ENCODE measurements at regions not wholly inside any gene's neighbourhood (a gene's known extent, or its start where the extent isn't known, plus 50 kb on each side); places are given as distances from the start of the nearest gene placed in this dataset.

- TF ChIP-seq ZNF274 (IDR thresholded peaks at IDR 0.05; ENCODE audit: low read length) (no peak), ZNF274 (tag by site-specific recombination; IDR thresholded peaks at IDR 0.05; ENCODE audit: borderline replicate concordance) (no peak), ZBTB7A (tag by site-specific recombination; IDR thresholded peaks at IDR 0.05; ENCODE audit: low read depth) (no peak), ZNF530 (tag by site-specific recombination; IDR thresholded peaks at IDR 0.05; ENCODE audit: low read depth) (no peak), ZNF629 (tag by site-specific recombination; IDR thresholded peaks at IDR 0.05) (no peak), GFI1B (tag by site-specific recombination; IDR thresholded peaks at IDR 0.05) (no peak), KLF8 (tag by site-specific recombination; IDR thresholded peaks at IDR 0.05) (no peak), MEIS1 (CRISPR knock-in tag; IDR thresholded peaks at IDR 0.05; ENCODE audit: borderline replicate concordance) (no peak), OSR2 (tag by site-specific recombination; IDR thresholded peaks at IDR 0.05) (no peak), ZBTB20 (tag by site-specific recombination; IDR thresholded peaks at IDR 0.05) (no peak)
These were observed 121.1 kb downstream of the ATXN3L start (continued) for GRCh38 chrX:13198762-13199064.

GRCh38 chrX:13198056-13198761, 121.6 kb downstream of the ATXN3L start:
- Histone ChIP-seq H3K4me3 (ENCODE audit: low read depth, low read length) (no peak overlapping the region), H3K9me3 (ENCODE audit: control insufficient read depth, insufficient read depth, low read depth, low read length) (no peaks in the 10 kb centered on the region), H3K36me3 (ENCODE audit: control insufficient read depth in 2 of 2, insufficient read depth in 1 of 2, low read length in 2 of 2) (no peaks in the 10 kb centered on the region), H3K4me1 (ENCODE audit: control insufficient read depth, insufficient read depth, low read length) (peaks cover 24% of the 10 kb centered on the region), H3K27ac (ENCODE audit: extremely low read depth, low read depth, low read length) (no peak overlapping the region; the same call in 1 of the 2 replicates)
- CTCF ChIA-PET = interaction anchor here (0.7 to 1.8 kb wide), 4 partner anchors 33 to 251 kb away, joined by 3 to 7 read pairs (median 4); no protein-coding TSS in a partner anchor
- no peak for TF ChIP-seq ZNF449 (tag by site-specific recombination; IDR thresholded peaks at IDR 0.05)
- no peak for TF ChIP-seq ZNF280C (tag by site-specific recombination; IDR thresholded peaks at IDR 0.05)
- TF ChIP-seq ZNF404 (tag by site-specific recombination; IDR thresholded peaks at IDR 0.05) = no peak
- no peak for TF ChIP-seq ZSCAN4 (tag by site-specific recombination; IDR thresholded peaks at IDR 0.05)
- TF ChIP-seq ZNF416 (tag by site-specific recombination; IDR thresholded peaks at IDR 0.05) = no peak
- no peak for TF ChIP-seq ZNF560 (tag by site-specific recombination; IDR thresholded peaks at IDR 0.05; ENCODE audit: borderline replicate concordance)
- TF ChIP-seq ZNF76 (tag by site-specific recombination; IDR thresholded peaks at IDR 0.05; ENCODE audit: borderline replicate concordance, low read depth) = no peak
- no peak for TF ChIP-seq KLF16 (tag by site-specific recombination; IDR thresholded peaks at IDR 0.05)
- TF ChIP-seq ZFP69B (tag by site-specific recombination; IDR thresholded peaks at IDR 0.05) = no peak
- no peak for TF ChIP-seq ZNF596 (tag by site-specific recombination; IDR thresholded peaks at IDR 0.05)
- no peak for TF ChIP-seq MZF1 (tag by site-specific recombination; IDR thresholded peaks at IDR 0.05; ENCODE audit: borderline replicate concordance)
- no peak for TF ChIP-seq TSHZ1 (tag by site-specific recombination; IDR thresholded peaks at IDR 0.05; ENCODE audit: borderline replicate concordance)
- POLR2A ChIA-PET = interaction anchor here (1.0 kb wide), 1 partner anchor 10 kb away, joined by 3 read pairs; no protein-coding TSS in a partner anchor
